Fibroblast of lung (primary cell): ENCODE measurements at regions not wholly inside any gene's neighbourhood (a gene's known extent, or its start where the extent isn't known, plus 50 kb on each side); places are given as distances from the start of the nearest gene placed in this dataset.

Experiments used
- DNase-seq, 2 donors: peaks; one replicate each; pipeline versions ENCODE4 v3.0.0 to v3.0.0-alpha.2; 2010; ENCODE audit warnings: low read depth in 2 of 2
- H2AFZ ChIP-seq: 2 replicates; pipeline ENCODE4 v1.5.1; 2012; ENCODE audit warnings: low read length, control low read depth, inconsistent platforms
- H3K27ac ChIP-seq: 2 replicates; pipeline ENCODE4 v1.5.1; 2011; ENCODE audit warnings: low read length, control low read depth; ENCODE audit not compliant: insufficient read depth
- H3K27me3 ChIP-seq: 2 replicates; pipeline ENCODE4 v1.5.1; 2011; ENCODE audit warnings: mild to moderate bottlenecking, low read length; ENCODE audit not compliant: control insufficient read depth, insufficient read depth
- H3K36me3 ChIP-seq: 2 replicates; pipeline ENCODE4 v1.5.1; 2011; ENCODE audit warnings: low read length; ENCODE audit not compliant: control insufficient read depth, insufficient read depth
- H3K4me1 ChIP-seq: 2 replicates; pipeline ENCODE4 v1.5.1; 2011; ENCODE audit warnings: low read length; ENCODE audit not compliant: control insufficient read depth, insufficient read depth; ENCODE audit errors: extremely low read depth
- H3K4me2 ChIP-seq: 2 replicates; pipeline ENCODE4 v1.5.1; 2011; ENCODE audit warnings: low read length, control low read depth; ENCODE audit not compliant: insufficient read depth; ENCODE audit errors: extremely low read depth
- H3K4me3 ChIP-seq, 4 experiments: fragments of 200-600 bp in 1 of 4; sonication (generic) in 1 of 4; replicated peaks in 1 of 4; 2 replicates each; pipeline ENCODE4 v1.5.1; 2011 to 2016; ENCODE audit warnings: low read length in 4 of 4, low read depth in 3 of 4, mild to moderate bottlenecking in 3 of 4, control low read depth in 2 of 4, inconsistent platforms in 1 of 4, mixed read lengths in 1 of 4; ENCODE audit not compliant: insufficient read depth in 1 of 4; ENCODE audit errors: control extremely low read depth in 1 of 4
- H3K79me2 ChIP-seq: 2 replicates; pipeline ENCODE4 v1.5.1; 2012; ENCODE audit warnings: mild to moderate bottlenecking, low read length, inconsistent platforms; ENCODE audit not compliant: control insufficient read depth, insufficient read depth
- H3K9ac ChIP-seq: 2 replicates; pipeline ENCODE4 v1.5.1; 2011; ENCODE audit warnings: mild to moderate bottlenecking, low read length, control low read depth; ENCODE audit not compliant: insufficient read depth
- H3K9me3 ChIP-seq: 2 replicates; pipeline ENCODE4 v1.5.1; 2012; ENCODE audit warnings: low read depth, low read length; ENCODE audit not compliant: control insufficient read depth, insufficient read depth
- H4K20me1 ChIP-seq: 2 replicates; pipeline ENCODE4 v1.5.1; 2011; ENCODE audit warnings: low read length; ENCODE audit not compliant: control insufficient read depth, insufficient read depth; ENCODE audit errors: extremely low read depth
- CTCF ChIP-seq, 2 donors: IDR thresholded peaks in 1 of 2; conservative IDR thresholded peaks in 1 of 2; 1 replicate in 1 of 2; 2 replicates in 1 of 2; pipeline ENCODE4 v1.5.1; 2011 to 2012; ENCODE audit warnings: low read length in 2 of 2, control low read depth in 1 of 2, inconsistent platforms in 1 of 2, low read depth in 1 of 2, mild to moderate bottlenecking in 1 of 2
- EZH2 ChIP-seq: IDR thresholded peaks from 2 replicates; pipeline ENCODE4 v1.5.1; 2012; ENCODE audit warnings: low read length, control low read depth, mild to moderate bottlenecking; ENCODE audit errors: missing control alignments

GRCh38 chr7:132681951-132682350 lies 105.7 kb upstream of the PLXNA4 start:
- H3K9ac ChIP-seq: no peak overlapping the region
- no peak overlapping the region for H3K4me2 ChIP-seq
- H3K9me3 ChIP-seq: no peaks in the 10 kb centered on the region
- H3K27me3 ChIP-seq: no peaks in the 10 kb centered on the region
- no peaks in the 10 kb centered on the region for H3K4me1 ChIP-seq
- H3K27ac ChIP-seq: no peak overlapping the region
- H4K20me1 ChIP-seq: no peaks in the 10 kb centered on the region
- H2AFZ ChIP-seq: no peak overlapping the region
- no peaks in the 10 kb centered on the region for H3K36me3 ChIP-seq
- TF ChIP-seq EZH2 (no peak), CTCF (conservative IDR thresholded peaks at IDR 0.05 in 1 of 2, IDR thresholded peaks at IDR 0.05 in 1 of 2; ENCODE audit: low read depth in 1 of 2, low read length in 2 of 2) (no peak)
- H3K79me2 ChIP-seq: no peaks in the 10 kb centered on the region
- DNase-seq: no peak
- no peak overlapping the region for H3K4me3 ChIP-seq

GRCh38 chr7:132680590-132680989 lies 104.3 kb upstream of the PLXNA4 start:
- no peaks in the 10 kb centered on the region for H3K79me2 ChIP-seq
- no peaks in the 10 kb centered on the region for H3K4me1 ChIP-seq
- H3K27me3 ChIP-seq: no peaks in the 10 kb centered on the region
- no peak overlapping the region for H3K27ac ChIP-seq
- TF ChIP-seq CTCF (conservative IDR thresholded peaks at IDR 0.05 in 1 of 2, IDR thresholded peaks at IDR 0.05 in 1 of 2; ENCODE audit: low read depth in 1 of 2, low read length in 2 of 2) (no peak), EZH2 (no peak)
- H3K4me2 ChIP-seq: no peak overlapping the region
- no peak overlapping the region for H3K4me3 ChIP-seq
- DNase-seq: no peak
- no peaks in the 10 kb centered on the region for H3K9me3 ChIP-seq
- no peaks in the 10 kb centered on the region for H3K36me3 ChIP-seq
- H3K9ac ChIP-seq: no peak overlapping the region
- no peak overlapping the region for H2AFZ ChIP-seq
- H4K20me1 ChIP-seq: no peaks in the 10 kb centered on the region

- Histone ChIP-seq H3K9ac (no peak overlapping the region), H4K20me1 (no peaks in the 10 kb centered on the region), H3K9me3 (no peaks in the 10 kb centered on the region), H3K4me1 (no peaks in the 10 kb centered on the region), H3K27ac (no peak overlapping the region), H3K4me3 (no peak overlapping the region), H3K36me3 (no peaks in the 10 kb centered on the region), H3K27me3 (no peaks in the 10 kb centered on the region), H3K4me2 (no peak overlapping the region), H2AFZ (no peak overlapping the region), H3K79me2 (no peaks in the 10 kb centered on the region)
- no peak for DNase-seq
- no peak for TF ChIP-seq CTCF (conservative IDR thresholded peaks at IDR 0.05 in 1 of 2, IDR thresholded peaks at IDR 0.05 in 1 of 2; ENCODE audit: low read depth in 1 of 2, low read length in 2 of 2)
- TF ChIP-seq EZH2: no peak
Measured at GRCh38 chr7:132678656-132679055, 102.4 kb upstream of the PLXNA4 start.
